Upper lobe of left lung (tissue), 4 donors: ENCODE measurements at regions not wholly inside any gene's neighbourhood (a gene's known extent, or its start where the extent isn't known, plus 50 kb on each side); places are given as distances from the start of the nearest gene placed in this dataset.

Experiments
- POLR2AphosphoS5 ChIP-seq, 2 donors: sonication (generic); formaldehyde crosslinking; IDR thresholded peaks; one replicate each; pipeline ENCODE4 v1.5.1; 2017; ENCODE audit warnings: antibody characterized with exemption in 2 of 2
- TF ChIP-seq, protein P1 (sequence below), 6 experiments: fragments of 450-650 bp in 4 of 6; fragments of 200-600 bp in 2 of 6; sonication (generic) in 2 of 6; IDR thresholded peaks; one replicate each; pipeline ENCODE4 v1.5.1; 2016 to 2019; ENCODE audit warnings: antibody characterized with exemption in 6 of 6

DNA sequence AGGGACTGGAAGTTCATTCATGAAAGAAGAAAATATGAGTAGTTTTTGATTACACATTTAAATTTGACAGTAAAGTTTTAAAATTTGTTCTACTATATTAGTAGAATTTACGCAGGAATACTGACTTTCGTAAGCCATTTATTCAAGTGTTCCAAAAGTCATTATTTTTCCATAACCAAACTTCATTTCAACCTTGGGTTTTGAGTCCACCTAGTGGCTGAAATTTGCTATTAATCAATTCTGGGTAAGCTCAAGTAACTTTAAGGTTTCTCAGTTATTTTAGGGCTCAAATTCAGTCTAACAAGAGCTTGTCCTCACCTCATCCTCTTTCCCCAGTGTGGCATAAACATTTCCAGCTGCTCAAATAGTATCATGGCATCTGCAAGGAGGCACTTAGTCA, 175.4 kb downstream of the SH3BGRL start:
- no peak for TF ChIP-seq POLR2AphosphoS5 (IDR thresholded peaks at IDR 0.05)
- TF ChIP-seq, protein P1, sequence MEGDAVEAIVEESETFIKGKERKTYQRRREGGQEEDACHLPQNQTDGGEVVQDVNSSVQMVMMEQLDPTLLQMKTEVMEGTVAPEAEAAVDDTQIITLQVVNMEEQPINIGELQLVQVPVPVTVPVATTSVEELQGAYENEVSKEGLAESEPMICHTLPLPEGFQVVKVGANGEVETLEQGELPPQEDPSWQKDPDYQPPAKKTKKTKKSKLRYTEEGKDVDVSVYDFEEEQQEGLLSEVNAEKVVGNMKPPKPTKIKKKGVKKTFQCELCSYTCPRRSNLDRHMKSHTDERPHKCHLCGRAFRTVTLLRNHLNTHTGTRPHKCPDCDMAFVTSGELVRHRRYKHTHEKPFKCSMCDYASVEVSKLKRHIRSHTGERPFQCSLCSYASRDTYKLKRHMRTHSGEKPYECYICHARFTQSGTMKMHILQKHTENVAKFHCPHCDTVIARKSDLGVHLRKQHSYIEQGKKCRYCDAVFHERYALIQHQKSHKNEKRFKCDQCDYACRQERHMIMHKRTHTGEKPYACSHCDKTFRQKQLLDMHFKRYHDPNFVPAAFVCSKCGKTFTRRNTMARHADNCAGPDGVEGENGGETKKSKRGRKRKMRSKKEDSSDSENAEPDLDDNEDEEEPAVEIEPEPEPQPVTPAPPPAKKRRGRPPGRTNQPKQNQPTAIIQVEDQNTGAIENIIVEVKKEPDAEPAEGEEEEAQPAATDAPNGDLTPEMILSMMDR (IDR thresholded peaks at IDR 0.05): peak; percentile 28 to 48 (median 42)
